H9 (cell line): ENCODE measurements at regions not wholly inside any gene's neighbourhood (a gene's known extent, or its start where the extent isn't known, plus 50 kb on each side); places are given as distances from the start of the nearest gene placed in this dataset.

Experiments
- DNase-seq: peaks from one replicate; pipeline ENCODE4 v3.0.0-alpha.2; 2017
- H2AFZ ChIP-seq: one replicate; pipeline ENCODE4 v1.6.1; 2013; ENCODE audit warnings: mild to moderate bottlenecking, low read length, control low read depth, moderate library complexity
- H2AK5ac ChIP-seq: 2 replicates; pipeline ENCODE4 v1.6.1; 2013; ENCODE audit warnings: low read length, control low read depth, mixed read lengths; ENCODE audit not compliant: insufficient read length
- H2BK120ac ChIP-seq: one replicate; pipeline ENCODE4 v1.6.1; 2013; ENCODE audit warnings: low read depth, mild to moderate bottlenecking, low read length, control low read depth, inconsistent platforms; ENCODE audit not compliant: poor library complexity, severe bottlenecking
- H2BK12ac ChIP-seq: 2 replicates; pipeline ENCODE4 v1.6.1; 2013; ENCODE audit warnings: low read length, control low read depth, mixed read lengths, low read depth; ENCODE audit not compliant: insufficient read length
- H2BK15ac ChIP-seq: 2 replicates; pipeline ENCODE4 v1.6.1; 2013; ENCODE audit warnings: low read depth, low read length, control low read depth
- H2BK20ac ChIP-seq: one replicate; pipeline ENCODE4 v1.6.1; 2013; ENCODE audit warnings: low read depth, mild to moderate bottlenecking, low read length, control low read depth, inconsistent platforms; ENCODE audit not compliant: poor library complexity, severe bottlenecking
- H2BK5ac ChIP-seq: 2 replicates; pipeline ENCODE4 v1.6.1; 2013; ENCODE audit warnings: low read length, control low read depth, mixed read lengths; ENCODE audit not compliant: insufficient read length
- H3K14ac ChIP-seq: 2 replicates; pipeline ENCODE4 v1.6.1; 2013; ENCODE audit warnings: low read length, control low read depth; ENCODE audit not compliant: insufficient read depth
- H3K18ac ChIP-seq: 2 replicates; pipeline ENCODE4 v1.6.1; 2013; ENCODE audit warnings: low read depth, mild to moderate bottlenecking, mixed read lengths, low read length, control low read depth; ENCODE audit not compliant: insufficient read length
- H3K23ac ChIP-seq: 2 replicates; pipeline ENCODE4 v1.6.1; 2013; ENCODE audit warnings: low read length, control low read depth, mixed read lengths, low read depth; ENCODE audit not compliant: insufficient read length
- H3K23me2 ChIP-seq: 2 replicates; pipeline ENCODE4 v1.6.1; 2013; ENCODE audit warnings: low read depth, mild to moderate bottlenecking, mixed read lengths, low read length, control low read depth; ENCODE audit not compliant: insufficient read length, poor library complexity, severe bottlenecking
- H3K27ac ChIP-seq: 2 replicates; pipeline ENCODE4 v1.5.1; 2013; ENCODE audit warnings: low read length, control low read depth, mixed read lengths, low read depth; ENCODE audit not compliant: insufficient read length
- H3K27me3 ChIP-seq: 2 replicates; pipeline ENCODE4 v1.6.1; 2013; ENCODE audit warnings: low read length, control low read depth, inconsistent platforms; ENCODE audit not compliant: insufficient read depth
- H3K4ac ChIP-seq: 2 replicates; pipeline ENCODE4 v1.6.1; 2013; ENCODE audit warnings: low read depth, mild to moderate bottlenecking, control low read depth, inconsistent platforms, low read length, moderate library complexity
- H3K4me1 ChIP-seq: 2 replicates; pipeline ENCODE4 v1.6.1; 2013; ENCODE audit warnings: low read length, control low read depth, inconsistent platforms; ENCODE audit not compliant: insufficient read depth
- H3K4me2 ChIP-seq: 2 replicates; pipeline ENCODE4 v1.6.1; 2013; ENCODE audit warnings: low read length, control low read depth, mixed read lengths; ENCODE audit not compliant: insufficient read length, insufficient read depth
- H3K56ac ChIP-seq: 2 replicates; pipeline ENCODE4 v1.6.1; 2013; ENCODE audit warnings: low read depth, mild to moderate bottlenecking, mixed read lengths, low read length, control low read depth; ENCODE audit not compliant: insufficient read length
- H3K79me1 ChIP-seq: 2 replicates; pipeline ENCODE4 v1.6.1; 2013; ENCODE audit warnings: low read depth, mild to moderate bottlenecking, moderate library complexity, low read length, control low read depth, inconsistent platforms; ENCODE audit not compliant: insufficient read depth, poor library complexity, severe bottlenecking
- H3K79me2 ChIP-seq: 2 replicates; pipeline ENCODE4 v1.6.1; 2013; ENCODE audit warnings: low read length, control low read depth, inconsistent platforms; ENCODE audit not compliant: insufficient read depth
- H3K9ac ChIP-seq: 2 replicates; pipeline ENCODE4 v1.6.1; 2013; ENCODE audit warnings: low read length, control low read depth, mixed read lengths; ENCODE audit not compliant: insufficient read length; ENCODE audit errors: extremely low read depth
- H3K9me3 ChIP-seq: one replicate; pipeline ENCODE4 v1.6.1; 2013; ENCODE audit warnings: low read depth, low read length, inconsistent platforms; ENCODE audit not compliant: control insufficient read depth
- H3T11ph ChIP-seq: one replicate; pipeline ENCODE4 v1.6.1; 2013; ENCODE audit warnings: mild to moderate bottlenecking, low read length, control low read depth, inconsistent platforms
- H4K20me1 ChIP-seq: one replicate; pipeline ENCODE4 v1.6.1; 2013; ENCODE audit not compliant: control insufficient read depth, insufficient read length, insufficient read depth
- H4K5ac ChIP-seq: 2 replicates; pipeline ENCODE4 v1.6.1; 2013; ENCODE audit warnings: low read depth, mild to moderate bottlenecking, mixed read lengths, low read length, control low read depth; ENCODE audit not compliant: insufficient read length
- H4K8ac ChIP-seq: replicated peaks from 2 replicates; pipeline ENCODE4 v1.6.1; 2013; ENCODE audit warnings: low read length, control low read depth, mixed read lengths, low read depth; ENCODE audit not compliant: insufficient read length
- H4K91ac ChIP-seq: 2 replicates; pipeline ENCODE4 v1.6.1; 2013; ENCODE audit warnings: low read depth, mild to moderate bottlenecking, moderate library complexity, mixed read lengths, low read length, control low read depth; ENCODE audit not compliant: insufficient read length
- H3K27ac Mint-ChIP-seq, 3 experiments: 2 replicates in 2 of 3; 3 replicates in 1 of 3; pipeline ENCODE4 v1.8.0; 2020 to 2021; ENCODE audit warnings: mixed read lengths in 3 of 3, mild to moderate bottlenecking in 1 of 3, moderate library complexity in 1 of 3
- H3K27me3 Mint-ChIP-seq: 2 replicates; pipeline ENCODE4 v1.8.0; 2021; ENCODE audit warnings: low read depth, mild to moderate bottlenecking, moderate library complexity, mixed read lengths
- H3K36me3 Mint-ChIP-seq, 3 experiments: 2 replicates in 2 of 3; 3 replicates in 1 of 3; pipeline ENCODE4 v1.8.0; 2020 to 2021; ENCODE audit warnings: low read depth in 3 of 3, mixed read lengths in 3 of 3; ENCODE audit not compliant: insufficient read depth in 1 of 3
- H3K4me1 Mint-ChIP-seq, 2 experiments: 2 replicates each; pipeline ENCODE4 v1.8.0; 2020; ENCODE audit warnings: mixed read lengths in 2 of 2
- H3K4me3 Mint-ChIP-seq, 2 experiments: 2 replicates in 1 of 2; 3 replicates in 1 of 2; pipeline ENCODE4 v1.8.0; 2020 to 2021; ENCODE audit warnings: mild to moderate bottlenecking in 2 of 2, mixed read lengths in 2 of 2, moderate library complexity in 1 of 2
- H3K9me3 Mint-ChIP-seq, 2 experiments: 2 replicates in 1 of 2; 3 replicates in 1 of 2; pipeline ENCODE4 v1.8.0; 2020; ENCODE audit warnings: mild to moderate bottlenecking in 2 of 2, mixed read lengths in 2 of 2, moderate library complexity in 1 of 2
- CTCF ChIP-seq: fragments of 200-600 bp; sonication (generic); conservative IDR thresholded peaks from 3 replicates; pipeline ENCODE4 v1.8.0; 2021; ENCODE audit warnings: antibody characterized with exemption, mild to moderate bottlenecking
- WGBS: extraction: QIAGEN DNeasy Blood & Tissue Kit; methylation state at CpG from one replicate; pipeline ENCODE4 v1.1.7; 2013; ENCODE audit warnings: missing lambda C conversion rate, low lambda C conversion rate, mixed read lengths; ENCODE audit not compliant: insufficient read length; ENCODE audit errors: extremely low coverage; 5-methylcytosine and 5-hydroxymethylcytosine counted together

GRCh38 chr15:96109820-96110219, 220.7 kb upstream of the NR2F2 start:
- Histone ChIP-seq H4K8ac (no peak overlapping the region), H2BK120ac (no peak overlapping the region), H2AK5ac (no peak overlapping the region), H4K91ac (no peak overlapping the region), H3T11ph (no peak overlapping the region), H3K79me1 (no peaks in the 10 kb centered on the region), H4K5ac (no peak overlapping the region), H2BK20ac (no peak overlapping the region), H3K4me2 (no peak overlapping the region), H3K9ac (no peak overlapping the region), H2AFZ (no peak overlapping the region), H3K4ac (no peak overlapping the region), H2BK15ac (no peak overlapping the region), H3K23ac (no peak overlapping the region), H3K4me1 (no peaks in the 10 kb centered on the region), H4K20me1 (no peaks in the 10 kb centered on the region), H3K56ac (no peak overlapping the region), H3K9me3 (no peaks in the 10 kb centered on the region), H3K14ac (no peak overlapping the region), H3K79me2 (no peaks in the 10 kb centered on the region), H3K18ac (no peak overlapping the region), H3K27ac (no peak overlapping the region), H2BK5ac (no peak overlapping the region), H3K23me2 (no peaks in the 10 kb centered on the region), H3K27me3 (no peaks in the 10 kb centered on the region), H2BK12ac (no peak overlapping the region)
- DNase-seq = no peak
- TF ChIP-seq CTCF = no peak
- H3K4me1 Mint-ChIP-seq = 0 out of 4 replicates have a peak, but pooled peaks cover 3% of the 10 kb centered on the region in 2 experiments
- H3K27me3 Mint-ChIP-seq = peaks cover 79% of the 10 kb centered on the region
- H3K27ac Mint-ChIP-seq = no peak overlapping the region
- H3K36me3 Mint-ChIP-seq = no peaks in the 10 kb centered on the region
- H3K9me3 Mint-ChIP-seq = no peaks in the 10 kb centered on the region
- no peak overlapping the region for H3K4me3 Mint-ChIP-seq
- no CpG with 5 or more reads among the region's 5 CpGs for WGBS
